ENCODE measurements at regions not wholly inside any gene's neighbourhood (a gene's known extent, or its start where the extent isn't known, plus 50 kb on each side); places are given as distances from the start of the nearest gene placed in this dataset.

DNA sequence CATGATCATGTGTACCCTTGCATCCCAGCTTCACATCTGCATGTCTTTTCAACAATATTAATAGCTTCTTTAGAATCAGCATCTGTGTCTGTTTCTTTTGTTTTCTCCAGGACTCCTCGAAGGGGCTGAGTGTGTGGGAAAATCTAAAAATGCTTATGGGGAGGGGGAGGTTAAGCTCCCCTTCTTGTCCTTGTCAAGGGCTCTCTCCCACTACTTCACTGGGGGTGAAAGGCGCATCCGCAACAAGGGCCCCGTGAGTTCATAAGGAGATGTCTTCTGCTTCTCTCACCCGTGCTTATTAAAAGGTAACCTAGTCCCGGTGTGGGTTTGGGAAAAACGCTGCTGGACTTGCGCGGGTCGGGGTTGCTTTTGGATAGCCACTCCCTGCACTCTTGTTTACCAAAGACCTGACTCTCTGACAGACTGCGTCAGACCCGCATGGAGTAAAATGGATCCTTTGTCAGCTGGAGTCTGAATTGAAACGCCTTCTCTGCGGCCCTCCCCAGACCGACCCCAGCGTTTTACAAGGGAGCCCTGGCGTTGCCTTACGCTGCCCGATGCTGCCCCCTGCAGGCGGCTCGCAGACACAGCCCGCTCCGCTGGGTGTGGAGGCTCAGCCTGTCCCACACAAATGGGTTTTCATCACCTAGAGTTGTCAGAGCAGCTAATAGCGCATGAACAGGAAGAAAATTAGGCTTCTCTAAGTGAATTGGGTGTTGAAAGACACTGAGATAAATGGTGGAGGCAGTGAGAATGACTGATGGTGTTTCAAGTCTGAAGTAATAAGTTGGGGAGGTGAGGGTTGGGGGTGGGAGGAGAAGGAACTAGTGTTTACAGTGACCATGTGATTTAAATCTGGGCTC is 53.8 kb downstream of the IER5 start:
- DNase-seq = peak; percentile 88

DNA sequence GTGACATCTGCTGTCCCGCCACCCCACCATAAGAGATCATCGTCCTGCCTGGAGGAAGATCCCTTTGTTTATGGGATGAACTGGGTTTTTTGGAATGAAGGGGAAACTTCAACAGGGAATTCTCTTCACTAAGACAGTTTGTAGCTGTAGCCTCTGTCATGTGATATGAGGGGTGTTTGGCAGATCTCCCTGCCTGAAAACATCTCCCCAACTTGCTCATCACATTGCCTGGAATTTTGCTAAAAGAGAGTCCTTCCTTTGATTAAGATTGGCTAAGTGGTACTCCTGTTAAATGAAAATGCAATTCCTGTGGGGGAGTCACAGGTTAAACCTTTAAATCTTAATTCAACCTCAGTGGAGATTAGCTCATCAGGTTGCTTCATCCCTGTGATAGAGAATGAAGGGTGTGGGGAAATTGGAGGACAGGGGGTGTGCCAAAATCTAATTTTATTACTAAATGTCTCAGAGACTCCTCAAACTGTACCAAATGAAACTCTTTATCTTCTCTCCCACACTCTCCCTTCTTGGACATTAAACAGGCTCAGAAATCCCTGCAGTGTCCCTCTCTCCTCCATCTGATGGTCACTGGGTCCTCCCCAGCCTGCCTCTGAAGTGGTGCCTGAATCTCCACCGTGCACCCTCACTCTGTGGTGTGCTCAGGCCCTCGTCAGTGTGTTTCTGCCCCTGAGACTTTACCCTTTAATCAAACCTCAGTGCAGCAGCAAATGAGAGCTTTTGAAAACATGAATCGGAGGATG is 54.8 kb downstream of the IER5 start:
- no peak for DNase-seq

DNA sequence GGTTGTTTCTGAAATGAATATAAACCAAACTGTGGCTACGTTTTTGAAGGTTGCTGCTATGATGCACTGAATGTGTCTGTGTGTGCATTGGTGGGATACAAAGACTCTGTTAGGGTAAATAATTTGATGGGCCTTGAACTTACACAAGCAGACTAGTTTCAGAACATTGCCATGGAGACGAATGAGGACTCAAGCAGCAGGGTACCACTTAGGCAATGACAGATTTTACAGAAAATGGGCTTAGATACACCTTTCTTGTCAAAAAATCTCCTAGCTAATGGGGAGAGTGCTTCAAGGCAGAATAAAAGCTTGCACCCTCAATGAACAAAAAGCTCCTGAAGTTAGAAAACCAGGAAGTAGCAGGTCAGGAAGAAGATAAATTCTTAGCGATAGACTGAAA is 55.7 kb downstream of the IER5 start:
- DNase-seq = no peak

DNA sequence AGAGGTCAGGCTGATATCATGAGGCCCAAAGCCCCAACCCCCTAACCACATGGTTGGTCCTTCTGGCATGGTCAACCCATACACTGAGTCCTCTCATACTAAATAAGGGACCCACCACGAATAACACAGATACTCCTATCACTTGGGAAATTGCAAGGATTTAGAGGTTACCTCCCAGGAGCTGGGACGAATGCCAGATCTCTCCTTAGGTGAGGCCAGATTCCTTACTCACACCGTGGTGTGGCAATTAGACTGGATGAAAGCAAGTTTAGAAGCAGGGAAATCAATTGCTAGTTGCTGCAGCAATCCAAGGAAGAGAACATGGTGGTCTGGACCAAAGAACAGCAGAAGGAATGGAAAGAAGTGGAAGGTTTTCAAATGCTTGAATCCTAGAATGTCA is 60.1 kb downstream of the IER5 start:
- no peak for DNase-seq

DNA sequence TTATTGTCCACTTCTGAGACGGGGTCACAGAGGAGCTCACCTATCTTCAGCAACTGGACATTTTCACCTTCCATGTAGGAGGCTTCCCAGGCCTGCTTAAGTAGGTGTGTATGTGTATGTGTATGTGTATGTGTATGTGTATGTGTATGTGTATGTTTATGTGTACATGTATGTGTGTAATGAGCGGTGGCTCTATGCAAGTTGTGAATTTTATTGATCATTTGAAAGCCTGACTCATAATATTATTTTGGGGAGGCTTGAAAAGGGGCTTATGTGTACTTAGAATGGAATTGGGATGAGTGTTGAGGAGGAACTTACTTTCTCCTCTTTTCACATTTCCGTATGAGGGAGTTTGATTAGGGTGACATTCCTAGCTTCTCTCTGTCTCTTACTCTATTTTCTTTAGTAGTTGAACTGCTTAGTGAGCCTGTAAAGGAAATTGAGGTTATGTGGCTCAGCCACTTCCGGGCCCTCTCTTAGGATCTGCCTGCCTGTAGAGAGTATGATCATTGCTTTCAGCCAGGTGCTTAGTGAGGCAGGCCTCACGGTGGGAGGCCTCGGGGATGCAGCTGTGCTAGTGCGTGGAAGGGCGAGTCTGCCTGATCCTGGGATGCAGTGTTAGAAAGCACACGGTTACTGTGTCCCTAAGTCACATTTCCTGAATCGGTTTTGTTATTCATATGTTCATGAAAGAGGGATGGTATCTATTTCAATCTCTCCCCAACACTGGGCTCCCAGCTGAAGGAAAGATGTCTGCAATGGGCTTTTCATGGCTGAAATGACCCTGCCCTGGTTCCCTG is 61.0 kb downstream of the IER5 start:
- peak; percentile 50 for DNase-seq

DNA sequence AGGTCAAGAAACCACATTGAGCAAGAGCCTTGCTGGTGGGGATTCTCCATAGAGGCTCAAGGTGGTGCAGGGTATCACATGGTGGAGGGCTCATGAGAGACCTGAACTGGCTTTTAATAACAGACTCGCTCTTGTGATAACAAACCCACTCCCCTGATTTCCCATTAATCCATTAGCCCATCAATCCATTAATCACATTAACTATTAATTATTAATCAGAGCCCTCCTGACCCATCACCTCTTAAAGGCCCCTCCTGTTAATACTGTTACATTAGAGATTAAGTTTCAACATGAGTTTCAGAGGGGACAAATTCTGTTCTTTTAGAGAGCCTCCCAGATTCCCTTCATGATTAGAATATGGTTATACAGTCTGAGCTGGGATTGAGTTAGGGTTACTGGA is 61.8 kb downstream of the IER5 start:
- no peak for DNase-seq

DNA sequence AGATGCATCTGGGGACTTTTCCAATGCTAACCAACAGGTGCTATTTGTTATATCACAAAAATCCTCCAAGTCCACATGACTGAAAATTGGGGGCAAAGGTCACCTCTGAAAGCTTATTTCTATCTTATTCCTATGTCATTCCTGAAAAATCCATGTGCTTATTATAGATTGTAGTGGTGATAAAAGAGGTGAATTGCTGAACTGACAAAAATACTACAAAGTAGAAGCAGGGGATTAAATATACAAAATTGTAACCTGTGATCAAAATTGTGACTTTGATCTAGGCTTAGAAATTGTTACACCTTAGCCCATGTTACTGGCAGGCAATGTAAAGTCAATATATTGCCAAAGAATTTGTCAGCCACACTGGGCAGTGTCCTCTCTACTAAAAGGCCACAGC is 62.3 kb downstream of the IER5 start:
- DNase-seq = no peak

DNA sequence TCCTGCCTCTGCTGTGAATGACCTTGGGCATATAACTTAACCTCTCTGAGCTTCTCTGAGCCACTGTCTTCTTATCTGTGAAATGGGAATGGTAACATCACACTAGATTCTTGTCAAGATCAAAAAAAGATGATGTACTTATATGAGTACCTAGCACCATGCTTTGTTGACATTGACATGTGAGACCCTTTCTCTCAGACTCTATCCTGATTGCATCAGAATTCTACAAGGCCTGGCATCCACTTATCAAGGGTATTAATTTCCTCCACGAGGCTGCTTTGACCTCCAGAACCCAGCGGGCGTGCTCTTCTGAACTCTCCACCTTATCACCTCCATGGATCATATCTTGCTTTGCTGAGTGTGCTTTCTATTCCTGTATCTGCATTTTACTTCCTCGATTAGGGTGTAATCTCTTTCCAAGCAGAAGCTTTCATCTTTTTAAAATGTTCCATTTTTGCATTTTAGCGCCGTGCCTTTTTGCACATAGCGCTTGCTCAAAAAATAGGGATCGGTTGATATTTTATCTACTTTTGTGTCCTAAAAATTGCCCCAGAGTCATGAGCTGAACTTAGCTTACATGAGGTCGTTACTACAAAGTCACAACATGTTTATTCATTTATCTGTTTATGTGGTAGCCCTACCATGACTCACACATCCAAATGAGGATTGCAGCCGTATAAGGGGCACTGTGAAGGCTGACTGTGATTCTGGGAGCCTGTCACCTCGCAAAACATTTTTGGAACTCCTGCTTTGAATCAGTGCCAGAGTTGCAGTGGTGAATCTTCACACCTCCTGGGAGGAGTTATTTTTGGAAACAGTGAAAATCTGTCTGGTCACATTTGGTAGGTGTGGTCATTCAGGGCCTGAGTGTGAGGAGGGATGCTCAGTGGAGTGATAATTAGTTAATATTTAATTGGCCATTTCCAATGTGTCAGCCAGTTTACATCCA is 63.2 kb downstream of the IER5 start:
- DNase-seq = no peak

DNA sequence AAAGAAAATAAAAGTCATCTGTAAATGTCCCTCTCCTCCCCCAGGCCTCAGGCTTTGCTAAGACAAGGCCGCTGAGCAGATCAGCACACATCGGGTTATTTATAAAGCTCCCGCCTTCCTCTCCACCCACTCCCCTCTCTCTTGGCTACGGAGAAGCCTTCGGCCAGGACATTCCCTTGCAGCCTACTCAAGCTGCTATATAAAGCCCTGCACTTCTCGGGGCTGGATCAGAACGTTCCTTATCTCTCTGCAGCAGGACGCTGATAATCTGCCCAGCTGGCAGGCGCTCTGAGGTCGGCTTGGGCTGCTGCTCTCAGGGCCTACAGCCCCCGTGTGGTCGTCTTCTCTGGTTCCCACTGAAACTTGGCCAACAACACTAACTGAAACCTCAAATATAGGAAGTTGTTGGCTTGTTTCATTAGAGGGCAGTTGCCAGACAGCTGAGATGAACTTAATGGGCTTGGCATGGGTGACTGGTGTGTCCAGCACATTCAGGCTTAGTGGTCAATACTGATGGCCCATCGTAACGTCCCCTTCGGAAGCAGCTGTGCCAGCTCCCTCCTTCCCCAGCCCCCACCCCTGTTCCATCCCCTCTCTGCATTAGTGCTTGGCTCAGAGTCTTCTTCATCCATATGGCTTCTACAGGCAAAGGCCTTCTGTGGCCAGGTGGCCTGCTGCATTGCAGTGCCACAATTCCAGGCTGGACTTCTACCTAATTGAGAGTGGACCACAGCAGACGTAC is 64.6 kb downstream of the IER5 start:
- DNase-seq = no peak

DNA sequence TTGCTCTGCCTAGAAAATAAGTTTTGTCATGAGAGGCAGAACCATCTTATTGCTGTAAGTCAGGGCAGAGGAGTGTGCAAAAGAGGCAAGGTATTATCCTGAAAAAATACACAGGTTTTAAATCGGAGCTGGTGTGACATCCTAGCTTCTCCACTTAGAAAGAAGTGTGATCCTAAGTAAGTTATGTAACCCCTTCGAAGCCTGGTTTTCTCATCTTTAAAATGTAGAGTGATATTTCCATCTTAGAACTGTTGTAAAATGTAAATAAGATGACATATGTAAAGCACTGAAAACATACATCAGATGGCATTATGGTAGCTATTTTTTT is 65.1 kb downstream of the IER5 start:
- no peak for DNase-seq

DNA sequence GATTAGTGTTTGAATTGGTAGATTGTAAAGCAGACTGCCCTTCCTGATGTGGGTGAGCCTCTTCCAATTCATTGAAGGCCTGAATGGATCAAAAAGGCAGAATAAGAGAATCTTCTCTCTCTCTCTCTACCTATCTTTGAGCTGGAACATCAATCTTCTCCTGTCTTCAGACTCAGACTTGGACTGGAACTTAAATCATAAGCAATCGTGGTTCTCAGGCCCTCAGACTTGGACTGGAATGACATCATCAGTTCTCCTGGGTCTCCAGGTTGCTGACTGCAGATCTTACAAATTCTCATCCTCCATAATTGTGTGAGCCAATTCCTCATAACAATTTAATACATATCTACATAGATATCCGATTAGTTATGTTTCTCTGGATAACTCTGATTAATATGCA is 66.8 kb downstream of the IER5 start:
- DNase-seq = no peak

DNA sequence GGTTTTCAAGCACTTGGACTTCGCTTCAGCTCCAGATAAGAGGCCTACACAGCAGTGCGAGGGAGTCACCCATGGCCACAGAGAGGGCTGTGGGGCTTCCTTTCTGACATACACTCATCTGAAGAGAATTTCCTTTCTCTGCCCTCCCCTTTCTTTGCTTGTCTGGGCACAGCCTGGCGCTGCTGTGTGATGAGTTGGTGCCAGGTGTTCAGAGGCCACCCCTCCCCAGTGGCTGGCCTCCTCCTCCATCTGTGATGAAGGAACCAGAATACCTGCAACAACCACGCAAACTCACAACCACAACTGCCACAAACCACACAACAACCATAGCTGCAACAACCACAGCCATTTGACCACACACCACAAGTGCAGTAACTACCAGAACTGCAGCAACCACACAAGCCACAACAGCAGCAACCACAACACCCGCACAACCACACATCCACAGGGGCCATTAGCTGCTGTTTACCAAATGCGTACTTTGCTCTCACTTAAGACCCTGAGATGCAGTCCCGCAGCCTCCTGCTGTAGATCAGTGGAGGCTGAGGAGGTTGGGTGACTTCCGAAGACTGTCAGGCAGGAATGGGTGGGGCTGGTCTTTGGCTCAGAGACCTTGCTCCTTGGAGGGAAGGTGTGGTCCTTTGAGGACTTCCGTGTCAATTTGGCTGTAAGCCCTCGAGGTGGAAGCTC is 71.1 kb downstream of the IER5 start:
- peak; percentile 19 for DNase-seq

DNA sequence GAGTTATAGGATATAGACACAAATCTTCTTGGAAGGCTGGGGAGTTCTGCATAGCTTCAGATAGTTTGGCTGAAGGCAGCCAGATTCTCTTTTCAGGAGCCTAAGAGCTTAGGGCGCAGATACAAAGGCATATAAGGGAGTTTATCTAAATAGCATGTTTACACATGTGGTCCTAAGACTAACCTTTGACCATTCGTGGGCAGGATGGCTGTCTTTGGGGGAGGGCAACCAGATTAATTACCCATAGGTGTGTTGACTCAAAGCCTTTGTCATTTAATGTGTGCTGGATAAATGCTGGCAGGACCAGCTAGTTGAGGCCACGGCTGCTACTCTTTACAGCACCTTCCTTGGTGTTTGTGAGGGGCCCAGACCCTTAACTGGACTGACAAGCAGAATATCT is 71.8 kb downstream of the IER5 start:
- DNase-seq = no peak

DNA sequence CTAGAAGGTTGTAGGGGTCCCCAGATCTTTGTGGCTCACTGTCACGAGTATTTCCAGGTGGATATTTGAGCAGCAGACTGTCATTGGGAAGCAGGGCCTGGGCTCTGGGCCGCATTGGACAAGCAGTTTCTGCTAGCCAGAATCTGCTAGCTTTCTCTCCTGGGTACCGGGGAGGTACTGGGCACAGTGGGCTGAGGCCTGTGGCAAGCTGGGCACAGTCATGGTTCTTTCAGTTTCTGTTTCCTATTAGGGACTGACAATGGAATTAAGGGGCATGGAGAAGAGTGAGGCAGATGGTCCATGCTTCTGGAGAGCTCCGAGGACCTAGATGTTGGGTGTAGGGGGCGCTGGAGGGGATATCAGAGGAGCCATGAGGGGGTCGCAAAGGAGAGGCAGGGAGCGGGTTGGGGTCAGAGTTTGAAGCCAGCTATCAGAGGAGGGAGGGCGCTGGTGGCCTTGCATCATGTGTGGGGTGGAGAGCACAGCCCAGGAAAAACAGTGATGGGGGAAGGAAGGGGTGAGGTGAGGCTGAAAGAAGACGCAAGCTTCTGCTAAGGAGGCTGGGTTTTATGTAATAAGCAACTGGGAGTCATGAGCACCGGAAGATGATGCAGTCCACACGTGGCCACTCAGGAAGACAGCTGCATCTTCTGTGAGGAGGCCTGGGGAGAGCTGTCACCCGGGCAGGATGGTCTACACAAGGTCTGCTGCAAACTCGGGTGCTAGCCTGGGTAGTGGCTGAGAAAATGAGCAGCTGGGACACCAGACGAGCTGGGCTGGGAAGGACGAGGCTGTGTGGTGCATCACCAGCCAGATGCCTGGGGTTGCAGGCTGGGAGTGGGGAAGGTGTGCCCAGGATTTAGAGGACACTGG is 72.7 kb downstream of the IER5 start:
- no peak for DNase-seq

DNA sequence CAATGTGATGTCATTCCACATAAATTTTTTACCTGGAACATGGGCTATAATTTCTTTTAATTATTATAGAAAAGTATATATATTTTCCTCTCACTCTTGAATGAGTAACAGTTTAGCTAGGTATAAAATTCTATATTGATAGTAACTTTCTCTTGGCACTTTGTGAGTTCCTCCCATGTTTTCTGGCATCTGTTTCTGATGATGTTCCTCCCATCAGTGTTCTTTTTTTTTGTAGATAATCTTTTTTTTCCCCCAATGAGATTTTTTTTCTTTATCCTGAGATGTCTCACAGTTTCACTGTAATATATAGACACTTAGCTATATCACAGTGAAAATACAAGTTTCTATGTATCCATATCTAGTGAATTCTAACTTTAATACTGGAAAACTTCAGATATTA is 75.2 kb downstream of the IER5 start:
- DNase-seq = no peak

DNA sequence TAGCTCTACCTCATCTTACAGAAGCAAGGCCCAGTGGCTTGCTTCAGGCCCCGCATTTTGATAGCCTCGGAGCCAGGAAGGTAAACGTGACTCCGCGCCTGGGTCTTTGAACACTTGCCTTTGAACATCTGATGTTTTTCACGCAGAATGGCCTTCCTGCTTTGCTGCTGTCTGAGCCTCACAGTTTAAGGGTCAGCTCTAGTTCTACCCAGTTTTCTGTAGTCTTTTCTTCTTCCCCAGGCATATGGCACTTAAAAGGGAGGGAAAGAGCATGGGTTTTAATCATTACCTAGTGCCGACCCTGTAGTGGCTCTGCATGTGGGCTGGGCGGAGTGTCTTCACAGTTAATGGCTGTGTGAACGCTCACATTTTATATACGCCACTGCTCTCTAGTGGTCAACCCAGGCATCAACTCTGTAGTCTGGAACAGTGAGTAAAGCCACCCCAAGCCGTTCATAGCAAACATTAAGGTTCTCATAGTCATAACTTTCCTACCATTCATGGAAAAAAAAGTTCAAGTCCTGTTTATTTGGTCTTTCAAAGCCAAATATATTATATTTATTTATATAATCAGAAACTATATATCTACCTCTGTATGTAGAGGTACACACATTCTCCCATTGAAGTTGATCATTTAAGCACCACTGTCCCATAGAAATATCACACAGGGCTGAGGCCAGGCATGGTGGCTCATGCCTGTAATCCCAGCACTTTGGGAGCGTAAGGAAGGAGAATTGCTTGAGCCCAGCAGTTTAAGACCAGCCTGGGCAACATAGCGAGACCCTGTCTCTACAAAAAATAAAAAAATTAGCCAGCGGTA is 78.1 kb downstream of the IER5 start:
- peak; percentile 67 for DNase-seq

DNA sequence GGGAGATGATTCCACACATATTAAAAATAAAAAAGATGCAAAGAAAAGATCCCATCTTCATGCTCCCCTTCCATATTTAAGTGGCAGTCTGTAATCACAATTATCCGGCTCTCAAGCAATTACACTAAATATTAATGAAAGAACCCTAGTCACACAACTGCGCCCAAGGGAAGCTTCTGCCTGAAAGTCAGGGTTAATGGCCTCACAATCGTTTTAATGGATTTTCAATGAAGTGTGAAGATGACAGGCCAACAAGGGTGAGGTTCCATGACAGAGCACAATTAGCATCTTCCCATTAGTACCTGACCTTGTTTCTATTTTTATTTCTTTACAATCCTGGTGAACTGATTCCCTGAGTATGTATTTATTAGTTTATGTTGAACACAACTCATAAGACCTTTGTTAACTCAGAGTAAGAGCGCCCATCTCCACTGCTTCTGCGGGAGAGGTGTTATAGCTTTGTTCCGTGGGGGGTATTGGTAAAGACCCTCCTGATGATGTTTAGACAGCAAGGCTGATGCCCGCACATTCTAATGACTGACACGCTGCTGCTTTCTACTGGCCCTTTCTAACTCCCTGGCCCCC is 80.9 kb downstream of the IER5 start:
- no peak for DNase-seq

DNA sequence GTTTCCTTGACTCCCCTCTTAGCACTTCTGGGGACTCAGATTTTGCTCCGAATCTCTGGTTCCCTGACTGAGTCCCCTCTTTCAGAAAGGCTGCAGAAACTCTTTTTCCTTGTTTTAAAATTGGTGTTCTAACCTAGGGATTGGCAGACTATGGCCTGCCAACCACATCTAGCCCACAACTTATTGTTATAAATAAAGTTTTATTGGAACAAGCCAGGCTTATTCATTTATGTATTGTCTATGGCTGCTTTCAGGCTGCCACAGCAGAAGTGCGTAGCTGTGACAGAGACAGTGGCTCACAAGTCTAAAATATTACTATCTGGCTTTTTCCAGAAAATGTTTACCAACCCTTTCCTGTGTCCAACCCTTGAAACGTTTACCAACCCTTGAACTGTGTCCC is 81.7 kb downstream of the IER5 start:
- DNase-seq = no peak

DNA sequence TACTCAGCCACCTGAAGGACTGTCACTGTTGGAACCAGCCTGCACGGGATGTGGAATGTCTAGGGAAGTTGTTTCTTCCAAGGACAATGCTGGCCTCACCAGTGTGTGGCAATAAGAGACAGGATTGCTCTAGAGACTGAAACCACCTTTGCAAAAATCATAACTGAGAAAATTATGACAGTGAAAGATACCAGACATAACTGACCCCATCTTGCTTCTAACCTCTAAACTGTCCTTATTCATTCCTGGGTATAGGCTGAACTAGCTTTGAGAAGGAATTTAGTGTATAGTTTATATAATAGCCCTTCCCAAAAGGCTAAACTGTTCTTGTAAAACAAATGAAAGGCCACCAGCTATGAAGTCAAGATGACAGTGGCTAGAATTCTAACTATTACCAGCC is 83.6 kb downstream of the IER5 start:
- DNase-seq = no peak
